ENCODE measurements at regions not wholly inside any gene's neighbourhood (a gene's known extent, or its start where the extent isn't known, plus 50 kb on each side); places are given as distances from the start of the nearest gene placed in this dataset.

DNA sequence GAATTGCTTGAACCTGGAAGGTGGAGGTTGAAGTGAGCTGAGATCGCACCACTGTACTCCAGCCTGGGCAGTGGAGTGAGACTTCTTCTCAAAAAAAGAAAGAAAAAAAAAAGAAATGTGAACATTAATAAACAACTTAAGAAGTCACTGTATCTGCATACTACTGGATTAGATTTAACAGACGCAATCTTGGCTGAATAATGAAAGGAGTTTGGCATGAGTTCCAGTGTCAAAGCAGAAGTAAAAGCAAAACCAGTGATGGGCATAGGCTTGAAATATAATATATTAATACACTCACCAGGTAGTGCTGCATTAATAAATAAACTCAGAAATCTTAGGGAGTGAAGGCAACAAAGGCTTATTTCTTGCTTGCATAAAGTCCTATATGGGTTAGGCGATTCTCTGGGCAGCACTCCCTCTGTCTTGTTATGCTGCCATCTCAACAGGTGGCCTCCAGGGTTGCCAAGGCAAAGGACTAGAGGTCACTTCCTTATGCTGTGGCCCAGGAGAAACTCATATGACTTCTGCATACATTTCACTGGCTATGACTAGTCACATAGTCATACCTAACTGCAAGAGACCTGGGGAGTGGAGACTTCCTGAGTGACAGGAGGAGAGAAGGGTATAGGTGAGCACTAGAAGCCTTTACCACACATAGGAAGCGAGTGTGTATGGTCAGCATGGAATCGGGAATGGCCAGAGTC lies 296.2 kb upstream of the SPRED2 start:
- Mint-ChIP-seq H3K4me1 (ENCODE audit: low read depth, unreplicated experiment) (no peaks in the 10 kb centered on the region), H3K27me3 (ENCODE audit: unreplicated experiment) (no peaks in the 10 kb centered on the region), H3K4me3 (ENCODE audit: unreplicated experiment) (no peak overlapping the region), H3K9me3 (ENCODE audit: unreplicated experiment) (no peaks in the 10 kb centered on the region), H3K27ac (ENCODE audit: unreplicated experiment) (no peak overlapping the region), H3K36me3 (ENCODE audit: unreplicated experiment) (no peaks in the 10 kb centered on the region)
- no peak for DNase-seq
- TF ChIP-seq, protein P1, sequence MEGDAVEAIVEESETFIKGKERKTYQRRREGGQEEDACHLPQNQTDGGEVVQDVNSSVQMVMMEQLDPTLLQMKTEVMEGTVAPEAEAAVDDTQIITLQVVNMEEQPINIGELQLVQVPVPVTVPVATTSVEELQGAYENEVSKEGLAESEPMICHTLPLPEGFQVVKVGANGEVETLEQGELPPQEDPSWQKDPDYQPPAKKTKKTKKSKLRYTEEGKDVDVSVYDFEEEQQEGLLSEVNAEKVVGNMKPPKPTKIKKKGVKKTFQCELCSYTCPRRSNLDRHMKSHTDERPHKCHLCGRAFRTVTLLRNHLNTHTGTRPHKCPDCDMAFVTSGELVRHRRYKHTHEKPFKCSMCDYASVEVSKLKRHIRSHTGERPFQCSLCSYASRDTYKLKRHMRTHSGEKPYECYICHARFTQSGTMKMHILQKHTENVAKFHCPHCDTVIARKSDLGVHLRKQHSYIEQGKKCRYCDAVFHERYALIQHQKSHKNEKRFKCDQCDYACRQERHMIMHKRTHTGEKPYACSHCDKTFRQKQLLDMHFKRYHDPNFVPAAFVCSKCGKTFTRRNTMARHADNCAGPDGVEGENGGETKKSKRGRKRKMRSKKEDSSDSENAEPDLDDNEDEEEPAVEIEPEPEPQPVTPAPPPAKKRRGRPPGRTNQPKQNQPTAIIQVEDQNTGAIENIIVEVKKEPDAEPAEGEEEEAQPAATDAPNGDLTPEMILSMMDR (IDR thresholded peaks at IDR 0.05; ENCODE audit: partially characterized antibody, unreplicated experiment), result no peak

DNA sequence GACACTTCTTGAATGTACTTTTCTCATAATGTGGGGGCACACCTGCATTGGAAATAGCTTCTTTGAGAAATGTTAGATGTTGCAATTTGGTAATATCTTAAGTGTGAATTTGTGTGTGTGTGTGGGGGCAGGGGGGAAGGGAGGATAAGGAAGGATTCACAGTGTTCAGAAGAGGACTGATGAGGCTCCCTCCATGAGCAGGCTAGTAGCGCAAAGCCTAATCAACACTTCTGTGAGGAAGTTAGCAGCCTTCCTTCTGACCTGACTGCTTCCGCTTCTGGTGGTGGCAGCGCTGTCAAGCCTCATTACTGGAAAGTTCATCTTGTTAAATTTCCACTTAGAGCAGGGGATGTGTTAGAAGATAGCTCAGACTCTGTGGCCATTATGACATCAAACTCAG lies 295.4 kb upstream of the SPRED2 start:
- H3K27ac Mint-ChIP-seq (ENCODE audit: unreplicated experiment), result no peak overlapping the region
- TF ChIP-seq, protein P1 (IDR thresholded peaks at IDR 0.05; ENCODE audit: partially characterized antibody, unreplicated experiment), result no peak
- H3K36me3 Mint-ChIP-seq (ENCODE audit: unreplicated experiment), result no peaks in the 10 kb centered on the region
- DNase-seq, result no peak
- H3K27me3 Mint-ChIP-seq (ENCODE audit: unreplicated experiment), result no peaks in the 10 kb centered on the region
- H3K4me1 Mint-ChIP-seq (ENCODE audit: low read depth, unreplicated experiment), result no peaks in the 10 kb centered on the region
- no peak overlapping the region for H3K4me3 Mint-ChIP-seq (ENCODE audit: unreplicated experiment)
- no peaks in the 10 kb centered on the region for H3K9me3 Mint-ChIP-seq (ENCODE audit: unreplicated experiment)

DNA sequence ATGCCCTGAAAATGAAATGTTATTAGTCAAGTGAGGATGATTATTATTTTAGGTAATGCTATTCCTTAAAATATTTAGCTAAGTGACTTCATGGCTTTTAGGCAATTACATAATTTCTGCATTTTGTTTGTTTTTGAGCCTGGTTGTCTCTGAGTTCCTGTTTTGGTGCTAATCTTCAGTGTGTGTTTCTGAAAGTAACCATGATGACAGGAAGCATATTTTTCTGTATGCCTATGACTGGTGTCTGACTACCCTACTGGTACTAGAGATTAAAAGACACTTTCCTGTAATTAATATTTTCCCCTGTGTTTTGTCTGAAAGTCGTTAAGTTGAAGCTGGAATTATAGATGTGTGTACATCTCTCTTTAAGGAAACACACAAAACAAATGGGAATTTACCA lies 295.0 kb upstream of the SPRED2 start:
- TF ChIP-seq, protein P1 (IDR thresholded peaks at IDR 0.05; ENCODE audit: partially characterized antibody, unreplicated experiment), result no peak
- no peaks in the 10 kb centered on the region for H3K4me1 Mint-ChIP-seq (ENCODE audit: low read depth, unreplicated experiment)
- DNase-seq, result no peak
- no peaks in the 10 kb centered on the region for H3K9me3 Mint-ChIP-seq (ENCODE audit: unreplicated experiment)
- no peaks in the 10 kb centered on the region for H3K36me3 Mint-ChIP-seq (ENCODE audit: unreplicated experiment)
- no peak overlapping the region for H3K4me3 Mint-ChIP-seq (ENCODE audit: unreplicated experiment)
- H3K27ac Mint-ChIP-seq (ENCODE audit: unreplicated experiment), result no peak overlapping the region
- H3K27me3 Mint-ChIP-seq (ENCODE audit: unreplicated experiment), result no peaks in the 10 kb centered on the region

DNA sequence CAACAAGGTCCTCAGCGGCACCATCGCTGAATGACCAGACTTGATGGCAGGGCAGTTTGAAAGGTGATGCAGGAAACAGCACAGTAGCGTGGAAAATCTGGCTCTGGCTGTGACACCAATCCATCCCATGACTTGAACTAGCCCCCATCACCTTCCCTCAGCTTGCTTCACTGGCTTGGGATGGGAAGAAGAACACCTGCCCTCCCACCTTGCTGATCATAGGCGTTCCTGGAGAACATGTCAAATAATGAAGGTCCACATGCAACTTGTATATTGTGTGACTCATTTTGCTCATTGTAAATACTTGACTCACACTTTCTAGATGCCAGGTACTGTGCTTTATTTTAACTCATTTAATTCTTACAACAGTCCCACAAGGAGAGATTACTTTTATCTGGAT lies 292.4 kb upstream of the SPRED2 start:
- H3K27me3 Mint-ChIP-seq (ENCODE audit: unreplicated experiment), result no peaks in the 10 kb centered on the region
- no peaks in the 10 kb centered on the region for H3K9me3 Mint-ChIP-seq (ENCODE audit: unreplicated experiment)
- DNase-seq, result no peak
- TF ChIP-seq, protein P1 (IDR thresholded peaks at IDR 0.05; ENCODE audit: partially characterized antibody, unreplicated experiment), result no peak
- no peaks in the 10 kb centered on the region for H3K4me1 Mint-ChIP-seq (ENCODE audit: low read depth, unreplicated experiment)
- H3K4me3 Mint-ChIP-seq (ENCODE audit: unreplicated experiment), result no peak overlapping the region
- H3K27ac Mint-ChIP-seq (ENCODE audit: unreplicated experiment), result no peak overlapping the region
- H3K36me3 Mint-ChIP-seq (ENCODE audit: unreplicated experiment), result no peaks in the 10 kb centered on the region

DNA sequence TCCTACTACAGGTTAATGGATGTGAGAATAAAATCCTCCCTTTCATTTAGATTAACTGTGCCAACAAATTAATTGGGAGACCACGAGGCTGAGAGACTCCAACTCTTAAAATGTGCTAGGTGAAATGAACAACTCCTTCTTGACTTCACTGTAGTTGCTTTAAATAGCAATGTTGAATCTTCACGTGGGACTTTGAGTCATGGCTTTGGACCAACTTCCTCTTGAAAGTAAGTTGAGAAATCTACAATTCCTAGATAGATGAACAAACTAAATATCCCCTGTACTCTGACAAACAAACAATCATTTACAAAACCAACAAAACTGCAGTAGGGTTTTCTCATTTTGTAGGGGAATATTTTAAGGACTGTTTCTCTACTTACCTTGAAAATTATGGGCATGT lies 291.9 kb upstream of the SPRED2 start:
- no peaks in the 10 kb centered on the region for H3K4me1 Mint-ChIP-seq (ENCODE audit: low read depth, unreplicated experiment)
- no peak for DNase-seq
- TF ChIP-seq, protein P1 (IDR thresholded peaks at IDR 0.05; ENCODE audit: partially characterized antibody, unreplicated experiment), result no peak
- H3K9me3 Mint-ChIP-seq (ENCODE audit: unreplicated experiment), result no peaks in the 10 kb centered on the region
- H3K27me3 Mint-ChIP-seq (ENCODE audit: unreplicated experiment), result no peaks in the 10 kb centered on the region
- H3K4me3 Mint-ChIP-seq (ENCODE audit: unreplicated experiment), result no peak overlapping the region
- no peak overlapping the region for H3K27ac Mint-ChIP-seq (ENCODE audit: unreplicated experiment)
- H3K36me3 Mint-ChIP-seq (ENCODE audit: unreplicated experiment), result no peaks in the 10 kb centered on the region

Data from glutamatergic neuron (in vitro differentiated cells).